HFF-Myc (cell line): ENCODE measurements at regions not wholly inside any gene's neighbourhood (a gene's known extent, or its start where the extent isn't known, plus 50 kb on each side); places are given as distances from the start of the nearest gene placed in this dataset.

ENCODE experiments used
- DNase-seq: peaks from one replicate; pipeline ENCODE4 v3.0.0-alpha.2; 2011; ENCODE audit warnings: low read depth; ENCODE audit errors: extremely low read depth
- H3K4me3 ChIP-seq: replicated peaks from 2 replicates; pipeline ENCODE4 v1.5.1; 2011; ENCODE audit warnings: low read depth, mild to moderate bottlenecking, control low read depth, low read length
- CTCF ChIP-seq: IDR thresholded peaks from 2 replicates; pipeline ENCODE4 v1.5.1; 2012; ENCODE audit warnings: mild to moderate bottlenecking, low read depth, low read length, control low read depth; ENCODE audit errors: missing control alignments

GRCh38 chr10:131435760-131436457 lies 124.4 kb upstream of the TCERG1L start:
- H3K4me3 ChIP-seq = no peak overlapping the region
- TF ChIP-seq CTCF = no peak
- DNase-seq = no peak

- TF ChIP-seq CTCF = no peak
- no peak overlapping the region for H3K4me3 ChIP-seq
- DNase-seq = no peak
Observed at GRCh38 chr10:131436458-131436857, 124.9 kb upstream of the TCERG1L start.

DNA sequence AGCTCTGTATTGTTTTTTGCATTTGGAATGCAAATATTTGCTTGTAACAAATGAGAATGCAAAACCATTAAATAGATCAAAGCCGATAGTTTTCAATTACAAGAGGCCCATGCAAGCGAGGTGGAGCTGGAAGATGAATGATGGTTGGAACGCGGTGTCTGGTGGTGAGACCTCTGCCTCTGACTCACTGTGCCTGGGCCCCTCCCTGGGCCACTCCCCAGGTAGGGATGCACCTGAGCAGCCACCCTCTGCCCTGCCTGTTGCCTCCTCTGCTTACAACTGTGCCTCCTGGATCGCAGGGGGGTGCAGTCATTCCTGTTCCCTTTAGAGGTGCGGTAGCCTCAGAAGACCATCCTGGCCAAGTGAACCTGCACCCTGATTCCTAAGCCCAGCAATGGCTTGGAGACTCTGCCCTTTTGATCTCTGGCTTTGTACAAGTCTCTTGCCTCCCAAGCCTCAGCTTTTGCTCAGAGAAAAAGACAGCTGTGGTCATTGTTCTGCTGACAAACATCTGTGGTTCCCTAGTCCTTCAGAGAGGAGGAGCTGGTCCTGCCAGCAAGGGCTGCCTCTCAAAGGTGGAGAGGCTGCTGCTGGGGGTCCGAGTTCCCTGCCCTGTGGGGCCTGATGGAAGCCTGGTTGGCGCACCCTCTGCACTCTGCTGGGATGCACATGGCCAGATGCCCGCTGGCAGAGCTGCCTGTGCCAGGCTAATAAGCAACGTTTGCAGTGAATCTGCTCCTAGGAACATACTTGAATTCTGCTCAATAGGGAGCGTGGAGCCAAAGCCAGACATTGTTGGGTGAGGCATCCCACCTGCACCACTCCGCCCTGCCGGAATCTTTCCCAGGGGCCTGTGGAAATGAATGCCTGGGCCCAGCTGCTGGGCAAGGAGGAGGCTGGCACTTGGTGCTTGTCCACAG lies 126.3 kb upstream of the TCERG1L start:
- no peak for DNase-seq
- no peak for TF ChIP-seq CTCF
- H3K4me3 ChIP-seq = no peak overlapping the region

DNA sequence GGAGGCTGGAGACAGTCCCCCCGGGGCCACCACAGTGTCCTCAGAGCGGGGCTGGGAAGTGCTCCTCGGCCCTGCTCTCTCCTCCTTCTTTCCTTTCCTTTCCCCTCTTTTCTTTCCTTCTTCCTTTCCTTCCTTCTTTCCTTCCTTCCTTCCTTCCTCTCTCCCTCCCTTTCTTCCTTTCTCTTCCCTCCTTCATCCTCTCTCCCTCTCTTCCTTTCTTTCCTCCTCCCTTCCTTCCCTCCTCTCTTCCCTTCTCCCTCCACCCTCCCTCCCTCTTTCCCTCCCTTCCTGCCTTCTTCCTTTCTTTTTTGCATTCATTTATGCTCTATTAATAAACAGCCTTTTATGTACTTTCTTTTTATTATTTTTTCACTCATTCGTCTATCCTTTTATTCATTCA lies 127.1 kb upstream of the TCERG1L start:
- no peak for TF ChIP-seq CTCF
- H3K4me3 ChIP-seq = no peak overlapping the region
- DNase-seq = no peak

GRCh38 chr10:131439705-131440104 lies 128.2 kb upstream of the TCERG1L start:
- DNase-seq = no peak
- TF ChIP-seq CTCF = no peak
- H3K4me3 ChIP-seq = no peak overlapping the region

DNA sequence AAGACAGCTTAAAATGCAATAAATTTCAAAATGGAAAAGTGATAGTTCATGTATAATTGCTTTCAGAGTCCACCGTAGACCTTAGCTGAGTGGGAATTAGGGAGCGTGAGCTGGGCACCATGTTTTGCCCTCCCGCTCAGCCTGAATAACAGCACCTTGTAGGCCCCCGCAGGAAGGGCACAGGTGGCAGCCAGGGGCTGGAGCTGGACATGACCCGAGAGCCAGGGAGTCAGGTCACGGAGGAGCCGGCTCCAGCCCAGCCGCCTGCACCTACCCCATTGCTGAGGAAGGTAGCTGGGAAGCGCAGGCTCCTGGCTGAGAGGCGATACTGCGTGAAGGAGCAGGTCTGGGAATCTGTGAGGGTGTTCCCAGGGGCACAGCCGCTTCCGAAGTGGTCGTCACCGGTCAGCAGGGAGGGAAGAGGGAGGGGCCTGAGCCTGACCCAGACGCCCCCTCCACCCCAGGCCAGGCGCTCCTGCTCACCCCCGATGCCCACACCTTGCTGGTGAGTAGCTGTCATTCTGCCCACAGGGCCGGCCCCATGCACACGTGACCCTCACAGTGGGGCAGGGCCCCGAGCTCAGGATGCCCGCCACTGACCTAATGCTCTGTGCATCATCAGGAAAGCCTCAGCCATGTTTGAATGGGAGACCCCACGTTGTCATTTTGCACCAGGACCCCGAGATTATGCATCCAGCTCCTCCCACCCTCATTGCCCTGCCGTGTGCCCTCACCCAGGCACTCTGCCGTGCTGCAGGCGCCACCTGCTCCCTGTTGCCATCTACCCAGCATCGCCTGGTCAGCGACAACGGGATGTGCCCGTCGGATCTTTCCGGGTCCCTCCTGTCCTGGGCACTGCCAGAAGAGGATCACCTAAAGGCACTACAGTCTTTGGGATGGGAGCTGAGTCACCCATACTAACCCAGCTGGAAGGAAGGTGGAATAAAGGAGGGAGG lies 129.2 kb upstream of the TCERG1L start:
- DNase-seq = no peak
- H3K4me3 ChIP-seq = no peak overlapping the region
- TF ChIP-seq CTCF = no peak
